ENCODE measurements at regions not wholly inside any gene's neighbourhood (a gene's known extent, or its start where the extent isn't known, plus 50 kb on each side); places are given as distances from the start of the nearest gene placed in this dataset.

DNA sequence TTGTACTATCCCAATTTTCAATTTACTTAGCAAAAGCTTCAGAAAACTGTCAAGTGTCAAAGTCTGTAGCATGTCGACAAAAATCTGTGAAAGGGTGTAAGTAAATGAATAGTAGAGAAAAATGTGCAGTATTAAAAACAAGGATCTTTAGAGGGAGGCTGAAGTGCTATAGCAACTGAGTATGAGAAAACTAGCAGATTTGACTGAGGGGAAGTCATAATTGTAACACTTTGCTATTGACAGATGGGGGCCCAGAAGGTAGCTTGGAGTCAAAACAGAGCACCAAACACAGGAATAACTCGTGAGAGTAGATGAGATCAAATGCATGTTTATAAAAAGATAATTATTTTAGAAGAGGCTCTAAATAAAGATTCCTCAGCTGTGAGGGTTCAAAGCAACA lies 657.7 kb downstream of the TMEM182 start:
- H3K4me3 Mint-ChIP-seq: no peak overlapping the region
- ATAC-seq (ENCODE audit: poor library complexity) (no peak), DNase-seq (no peak)
- TF ChIP-seq, protein P1, sequence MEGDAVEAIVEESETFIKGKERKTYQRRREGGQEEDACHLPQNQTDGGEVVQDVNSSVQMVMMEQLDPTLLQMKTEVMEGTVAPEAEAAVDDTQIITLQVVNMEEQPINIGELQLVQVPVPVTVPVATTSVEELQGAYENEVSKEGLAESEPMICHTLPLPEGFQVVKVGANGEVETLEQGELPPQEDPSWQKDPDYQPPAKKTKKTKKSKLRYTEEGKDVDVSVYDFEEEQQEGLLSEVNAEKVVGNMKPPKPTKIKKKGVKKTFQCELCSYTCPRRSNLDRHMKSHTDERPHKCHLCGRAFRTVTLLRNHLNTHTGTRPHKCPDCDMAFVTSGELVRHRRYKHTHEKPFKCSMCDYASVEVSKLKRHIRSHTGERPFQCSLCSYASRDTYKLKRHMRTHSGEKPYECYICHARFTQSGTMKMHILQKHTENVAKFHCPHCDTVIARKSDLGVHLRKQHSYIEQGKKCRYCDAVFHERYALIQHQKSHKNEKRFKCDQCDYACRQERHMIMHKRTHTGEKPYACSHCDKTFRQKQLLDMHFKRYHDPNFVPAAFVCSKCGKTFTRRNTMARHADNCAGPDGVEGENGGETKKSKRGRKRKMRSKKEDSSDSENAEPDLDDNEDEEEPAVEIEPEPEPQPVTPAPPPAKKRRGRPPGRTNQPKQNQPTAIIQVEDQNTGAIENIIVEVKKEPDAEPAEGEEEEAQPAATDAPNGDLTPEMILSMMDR (IDR thresholded peaks at IDR 0.05): no peak
- Histone ChIP-seq H3K4me3 (ENCODE audit: low read length) (no peak overlapping the region), H3K36me3 (ENCODE audit: insufficient read depth, low read length) (no peaks in the 10 kb centered on the region), H3K4me1 (ENCODE audit: insufficient read depth, low read length) (no peaks in the 10 kb centered on the region), H3K27ac (ENCODE audit: low read depth in 1 of 2, low read length in 2 of 2) (no peak overlapping the region), H3K9me3 (ENCODE audit: control insufficient read depth in 1 of 2, insufficient read depth in 1 of 2, low read length in 2 of 2) (no peaks in the 10 kb centered on the region), H3K27me3 (ENCODE audit: control insufficient read depth in 1 of 2, insufficient read depth in 2 of 2, low read length in 2 of 2) (no peaks in the 10 kb centered on the region)
- peaks cover 7% of the 10 kb centered on the region for H3K9me3 Mint-ChIP-seq
- ChIA-PET CTCF (no interaction called here), POLR2A (no interaction called here)
- no peaks in the 10 kb centered on the region for H3K27me3 Mint-ChIP-seq
- H3K4me1 Mint-ChIP-seq (ENCODE audit: low read depth): no peaks in the 10 kb centered on the region
- no peak overlapping the region for H3K27ac Mint-ChIP-seq
- no peaks in the 10 kb centered on the region for H3K36me3 Mint-ChIP-seq (ENCODE audit: low read depth)
- intact Hi-C loops (cut with DNase I, micrococcal nuclease): no loop called here

GRCh38 chr2:103423100-103423499 lies 661.3 kb downstream of the TMEM182 start:
- intact Hi-C loops (cut with DNase I, micrococcal nuclease): no loop called here
- TF ChIP-seq, protein P1 (IDR thresholded peaks at IDR 0.05): no peak
- no peaks in the 10 kb centered on the region for H3K36me3 ChIP-seq (ENCODE audit: insufficient read depth, low read length)
- H3K27ac Mint-ChIP-seq: no peak overlapping the region
- no peak overlapping the region for H3K4me3 Mint-ChIP-seq
- no peak overlapping the region for H3K4me3 ChIP-seq (ENCODE audit: low read length)
- DNase-seq (no peak), ATAC-seq (ENCODE audit: poor library complexity) (no peak)
- no peaks in the 10 kb centered on the region for H3K4me1 Mint-ChIP-seq (ENCODE audit: low read depth)
- peaks cover 0 to 9% of the 10 kb centered on the region in 2 experiments for H3K9me3 ChIP-seq (ENCODE audit: control insufficient read depth in 1 of 2, insufficient read depth in 1 of 2, low read length in 2 of 2)
- peaks cover 8% of the 10 kb centered on the region for H3K9me3 Mint-ChIP-seq
- POLR2A ChIA-PET: no interaction called here
- H3K27me3 Mint-ChIP-seq: no peaks in the 10 kb centered on the region
- H3K27me3 ChIP-seq (ENCODE audit: control insufficient read depth in 1 of 2, insufficient read depth in 2 of 2, low read length in 2 of 2): no peaks in the 10 kb centered on the region
- no peaks in the 10 kb centered on the region for H3K36me3 Mint-ChIP-seq (ENCODE audit: low read depth)
- CTCF ChIA-PET: no interaction called here
- H3K4me1 ChIP-seq (ENCODE audit: insufficient read depth, low read length): no peaks in the 10 kb centered on the region
- H3K27ac ChIP-seq (ENCODE audit: low read depth in 1 of 2, low read length in 2 of 2): no peak overlapping the region

GRCh38 chr2:103427567-103427966 lies 665.7 kb downstream of the TMEM182 start:
- Mint-ChIP-seq H3K9me3 (peaks cover 8% of the 10 kb centered on the region), H3K4me3 (no peak overlapping the region), H3K36me3 (ENCODE audit: low read depth) (no peaks in the 10 kb centered on the region), H3K27ac (no peak overlapping the region), H3K4me1 (ENCODE audit: low read depth) (no peaks in the 10 kb centered on the region), H3K27me3 (no peaks in the 10 kb centered on the region)
- ATAC-seq (ENCODE audit: poor library complexity) (no peak), DNase-seq (no peak)
- ChIA-PET CTCF (no interaction called here), POLR2A (no interaction called here)
- Histone ChIP-seq H3K27ac (ENCODE audit: low read depth in 1 of 2, low read length in 2 of 2) (no peak overlapping the region), H3K9me3 (ENCODE audit: control insufficient read depth in 1 of 2, insufficient read depth in 1 of 2, low read length in 2 of 2) (peaks cover 0 to 13% of the 10 kb centered on the region in 2 experiments), H3K4me3 (ENCODE audit: low read length) (no peak overlapping the region), H3K36me3 (ENCODE audit: insufficient read depth, low read length) (no peaks in the 10 kb centered on the region), H3K4me1 (ENCODE audit: insufficient read depth, low read length) (no peaks in the 10 kb centered on the region), H3K27me3 (ENCODE audit: control insufficient read depth in 1 of 2, insufficient read depth in 2 of 2, low read length in 2 of 2) (no peaks in the 10 kb centered on the region)
- TF ChIP-seq, protein P1 (IDR thresholded peaks at IDR 0.05): no peak
- intact Hi-C loops (cut with DNase I, micrococcal nuclease): no loop called here

All from CD4-positive, alpha-beta T cell (primary cell).